IMR-90 (cell line): ENCODE measurements at regions not wholly inside any gene's neighbourhood (a gene's known extent, or its start where the extent isn't known, plus 50 kb on each side); places are given as distances from the start of the nearest gene placed in this dataset.

Experiments
- ATAC-seq: fragments of 200-7000 bp; cut with Tn5 transposase; 2 replicates; pipeline ENCODE4 v1.9.1; 2020; ENCODE audit warnings: low read depth, mild to moderate bottlenecking, moderate library complexity
- BruUV-seq: library from RNA; stranded (reverse); fragments of 400-500 nt; replicated peaks from 2 replicates; lab custom pipeline; 2021; lab: Mats Ljungman, UMichigan
- CTCF ChIA-PET: fragments of 300-600 bp; formaldehyde crosslinking; extraction: SDS; loops from one replicate; lab custom pipeline; 2021; ENCODE audit warnings: antibody characterized with exemption; lab: Yijun Ruan, JAX
- POLR2A ChIA-PET: fragments of 300-600 bp; sonication (Branson Sonifier 250); formaldehyde crosslinking; loops from one replicate; lab custom pipeline; 2022; ENCODE audit warnings: antibody characterized with exemption; ENCODE audit not compliant: unreplicated experiment; lab: Charles Lee
- DNase-seq: peaks from one replicate; pipeline ENCODE4 v3.0.0; 2013
- H2AFZ ChIP-seq: replicated peaks from 2 replicates; pipeline ENCODE3; 2013; ENCODE audit warnings: low read length, mild to moderate bottlenecking; ENCODE audit not compliant: poor library complexity
- H2AK5ac ChIP-seq: 2 replicates; pipeline ENCODE4 v1.6.1; 2013; ENCODE audit warnings: low read depth, low read length, inconsistent platforms
- H2AK9ac ChIP-seq: replicated peaks from 2 replicates; pipeline ENCODE3; 2013; ENCODE audit warnings: mild to moderate bottlenecking, low read depth, low read length, moderate library complexity; ENCODE audit not compliant: poor library complexity
- H2BK120ac ChIP-seq: 2 replicates; pipeline ENCODE4 v1.6.1; 2013; ENCODE audit warnings: low read depth, low read length, inconsistent platforms
- H2BK15ac ChIP-seq: 3 replicates; pipeline ENCODE4 v1.6.1; 2013; ENCODE audit warnings: low read depth, low read length, inconsistent platforms
- H2BK20ac ChIP-seq: 2 replicates; pipeline ENCODE4 v1.6.1; 2013; ENCODE audit warnings: low read depth, mild to moderate bottlenecking, inconsistent platforms, low read length, moderate library complexity
- H2BK5ac ChIP-seq: 2 replicates; pipeline ENCODE4 v1.6.1; 2013; ENCODE audit warnings: mild to moderate bottlenecking, low read depth, low read length, inconsistent platforms; ENCODE audit not compliant: poor library complexity, severe bottlenecking
- H3K14ac ChIP-seq: replicated peaks from 2 replicates; pipeline ENCODE4 v1.6.1; 2013; ENCODE audit warnings: low read depth, low read length, inconsistent platforms
- H3K18ac ChIP-seq: 2 replicates; pipeline ENCODE4 v1.6.1; 2013; ENCODE audit warnings: low read depth, low read length, control low read depth
- H3K23ac ChIP-seq: 2 replicates; pipeline ENCODE4 v1.6.1; 2013; ENCODE audit warnings: low read depth, low read length, inconsistent platforms
- H3K27ac ChIP-seq: 2 replicates; pipeline ENCODE4 v1.5.1; 2013; ENCODE audit warnings: mild to moderate bottlenecking, control low read depth, low read length; ENCODE audit not compliant: insufficient read depth
- H3K27me3 ChIP-seq: 2 replicates; pipeline ENCODE4 v1.6.1; 2013; ENCODE audit warnings: low read length; ENCODE audit not compliant: control insufficient read depth, insufficient read depth
- H3K36me3 ChIP-seq: 2 replicates; pipeline ENCODE4 v1.6.1; 2013; ENCODE audit warnings: low read length, mixed read lengths; ENCODE audit not compliant: control insufficient read depth, insufficient read depth
- H3K4ac ChIP-seq: 2 replicates; pipeline ENCODE4 v1.6.1; 2013; ENCODE audit warnings: low read depth, low read length, inconsistent platforms
- H3K4me1 ChIP-seq: 2 replicates; pipeline ENCODE4 v1.6.1; 2013; ENCODE audit warnings: low read length, mixed read lengths; ENCODE audit not compliant: control insufficient read depth, insufficient read depth
- H3K4me2 ChIP-seq: 2 replicates; pipeline ENCODE4 v1.6.1; 2013; ENCODE audit warnings: low read depth, mild to moderate bottlenecking, control low read depth, low read length, moderate library complexity
- H3K4me3 ChIP-seq: 2 replicates; pipeline ENCODE4 v1.5.1; 2013; ENCODE audit warnings: low read depth, mild to moderate bottlenecking, control low read depth, low read length, moderate library complexity; ENCODE audit not compliant: insufficient read depth
- H3K56ac ChIP-seq: 2 replicates; pipeline ENCODE4 v1.6.1; 2013; ENCODE audit warnings: low read length, inconsistent platforms; ENCODE audit not compliant: insufficient read depth; ENCODE audit errors: extremely low read depth
- H3K79me1 ChIP-seq, 2 experiments: 2 replicates each; pipeline ENCODE4 v1.6.1; 2013; ENCODE audit warnings: low read length in 2 of 2, inconsistent platforms in 1 of 2, low read depth in 1 of 2
- H3K9ac ChIP-seq: 2 replicates; pipeline ENCODE4 v1.6.1; 2013; ENCODE audit warnings: low read depth, low read length, control low read depth
- H3K9me1 ChIP-seq: 2 replicates; pipeline ENCODE4 v1.6.1; 2013; ENCODE audit warnings: low read length, inconsistent platforms; ENCODE audit not compliant: insufficient read depth
- H3K9me3 ChIP-seq: 2 replicates; pipeline ENCODE4 v1.6.1; 2013; ENCODE audit warnings: low read length; ENCODE audit not compliant: control insufficient read depth, insufficient read depth
- H4K20me1 ChIP-seq: 2 replicates; pipeline ENCODE4 v1.6.1; 2013; ENCODE audit warnings: low read length, inconsistent platforms; ENCODE audit not compliant: insufficient read depth
- H4K5ac ChIP-seq: 2 replicates; pipeline ENCODE4 v1.6.1; 2013; ENCODE audit warnings: mild to moderate bottlenecking, low read depth, low read length, control low read depth
- H4K8ac ChIP-seq, 2 experiments: 2 replicates each; pipeline ENCODE4 v1.6.1; 2013; ENCODE audit warnings: low read depth in 2 of 2, low read length in 2 of 2, control low read depth in 1 of 2, inconsistent platforms in 1 of 2
- H4K91ac ChIP-seq: 2 replicates; pipeline ENCODE4 v1.6.1; 2013; ENCODE audit warnings: low read depth, low read length, inconsistent platforms; ENCODE audit not compliant: insufficient read depth
- BHLHE40 ChIP-seq: fragments of 150-350 bp; IDR thresholded peaks from 2 replicates; pipeline ENCODE4 v1.6.1; 2016; ENCODE audit warnings: mild to moderate bottlenecking, low read depth, low read length
- CEBPB ChIP-seq: IDR thresholded peaks from 2 replicates; pipeline ENCODE4 v1.6.1; 2012; ENCODE audit warnings: low read depth, low read length, improper control_type of control experiment
- CHD1 ChIP-seq: IDR thresholded peaks from 2 replicates; pipeline ENCODE4 v1.6.1; 2012; ENCODE audit warnings: low read depth, low read length, improper control_type of control experiment
- CTCF ChIP-seq: conservative IDR thresholded peaks from 2 replicates; pipeline ENCODE4 v1.5.1; 2012; ENCODE audit warnings: mild to moderate bottlenecking, low read depth, low read length, improper control_type of control experiment
- ELK1 ChIP-seq: fragments of 150-350 bp; IDR thresholded peaks from 2 replicates; pipeline ENCODE4 v1.6.1; 2016; ENCODE audit warnings: low read depth, mild to moderate bottlenecking, low read length, moderate library complexity, borderline replicate concordance
- FOS ChIP-seq: fragments of 150-350 bp; IDR thresholded peaks from 2 replicates; pipeline ENCODE4 v1.6.1; 2016; ENCODE audit warnings: low read depth, low read length
- MAFK ChIP-seq: IDR thresholded peaks from 2 replicates; pipeline ENCODE4 v1.6.1; 2012; ENCODE audit warnings: low read depth, low read length, improper control_type of control experiment
- MAZ ChIP-seq: IDR thresholded peaks from 2 replicates; pipeline ENCODE4 v1.6.1; 2012; ENCODE audit warnings: low read depth, mild to moderate bottlenecking, low read length, improper control_type of control experiment, moderate library complexity, borderline replicate concordance
- MXI1 ChIP-seq: IDR thresholded peaks from 2 replicates; pipeline ENCODE4 v1.6.1; 2012; ENCODE audit warnings: low read depth, mild to moderate bottlenecking, low read length, moderate library complexity, borderline replicate concordance
- NFE2L2 ChIP-seq: fragments of 150-350 bp; IDR thresholded peaks from 2 replicates; pipeline ENCODE4 v1.6.1; 2016; ENCODE audit warnings: low read depth, mild to moderate bottlenecking, low read length
- POLR2A ChIP-seq: IDR thresholded peaks from 2 replicates; pipeline ENCODE4 v1.6.1; 2012; ENCODE audit warnings: mild to moderate bottlenecking, low read depth, low read length
- RAD21 ChIP-seq: IDR thresholded peaks from 2 replicates; pipeline ENCODE4 v1.6.1; 2012; ENCODE audit warnings: low read length, improper control_type of control experiment
- RCOR1 ChIP-seq: IDR thresholded peaks from 2 replicates; pipeline ENCODE4 v1.6.1; 2012; ENCODE audit warnings: mild to moderate bottlenecking, low read length, improper control_type of control experiment; ENCODE audit not compliant: insufficient replicate concordance
- RFX5 ChIP-seq: IDR thresholded peaks from 2 replicates; pipeline ENCODE4 v1.8.0; 2012; ENCODE audit warnings: low read depth, mild to moderate bottlenecking, low read length, moderate library complexity
- SMC3 ChIP-seq: fragments of 150-350 bp; IDR thresholded peaks from 2 replicates; pipeline ENCODE4 v1.6.1; 2016; ENCODE audit warnings: low read depth, mild to moderate bottlenecking, antibody characterized with exemption, low read length, moderate library complexity
- USF2 ChIP-seq: fragments of 150-350 bp; IDR thresholded peaks from 2 replicates; pipeline ENCODE4 v1.6.1; 2017; ENCODE audit warnings: mild to moderate bottlenecking, antibody characterized with exemption, low read length, low read depth
- WGBS, 2 experiments: methylation state at CpG; one replicate each; pipeline versions ENCODE4 v1.1.5 to v1.1.7; 2013; ENCODE audit warnings: missing lambda C conversion rate in 2 of 2; ENCODE audit not compliant: insufficient read length in 1 of 2; ENCODE audit errors: extremely low coverage in 2 of 2; 5-methylcytosine and 5-hydroxymethylcytosine counted together
- dilution Hi-C: fragments of 300-500 bp; cut with HindIII; formaldehyde crosslinking; loops from one replicate; pipeline ENCODE4 v1.14.3; 2018; ENCODE audit warnings: low sequenced_read_pairs; ENCODE audit not compliant: unreplicated experiment
- in situ Hi-C: fragments of 300-500 bp; cut with MboI; formaldehyde crosslinking; loops from 3 replicates; pipeline ENCODE4 v1.14.3; 2019; ENCODE audit warnings: low sequenced_read_pairs, inconsistent platforms, mixed read lengths
- intact Hi-C: fragments of 100-400 bp; cut with micrococcal nuclease; formaldehyde crosslinking; loops from 2 replicates; pipeline ENCODE4 v1.10.0; 2022

DNA sequence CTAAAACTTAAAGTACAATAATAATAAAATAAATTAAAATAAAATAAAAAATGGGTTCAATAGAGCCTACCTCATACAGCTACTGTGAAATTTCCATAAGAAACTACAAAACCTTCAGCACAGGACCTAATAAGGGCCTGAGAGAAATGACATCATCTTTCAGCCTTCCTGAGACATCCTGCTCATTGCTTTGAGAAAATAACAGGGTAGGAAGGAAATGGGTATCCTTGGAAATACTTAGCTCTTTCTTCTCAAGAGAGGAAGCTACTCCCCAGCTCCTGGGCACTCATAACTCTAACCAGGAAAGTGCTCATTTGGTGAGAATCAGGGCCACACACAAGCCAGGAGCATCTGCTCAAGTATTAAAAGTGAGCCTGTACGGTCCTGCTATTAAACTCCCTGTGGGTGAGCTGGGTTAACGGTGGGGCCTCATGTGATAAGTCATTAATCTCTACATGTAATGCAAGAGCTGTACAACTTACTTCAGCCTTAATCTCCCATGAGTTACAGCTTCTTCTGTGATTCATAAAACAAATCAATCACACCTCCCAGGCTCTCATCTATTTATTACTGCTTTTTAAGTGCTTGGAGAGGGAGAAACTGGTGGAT, 141.4 kb downstream of the MAFB start:
- no peak overlapping the region for H2BK5ac ChIP-seq
- no peak for DNase-seq
- H3K27ac ChIP-seq, result no peak overlapping the region
- in situ Hi-C loops (no loop called here), dilution Hi-C loops (no loop called here), intact Hi-C loops (no loop called here)
- H3K9me3 ChIP-seq, result no peaks in the 10 kb centered on the region
- no peak overlapping the region for H2BK20ac ChIP-seq
- ATAC-seq, result no peak
- no peak overlapping the region for H2AK9ac ChIP-seq
- no peaks in the 10 kb centered on the region; the same call in 1 of the 2 replicates for H3K9me1 ChIP-seq
- BruUV-seq, result no TSS peak
- no peak overlapping the region for H3K14ac ChIP-seq
- no peaks in the 10 kb centered on the region; the same call in 1 of the 2 replicates for H3K27me3 ChIP-seq
- H4K8ac ChIP-seq, result no peak overlapping the region
- H2BK15ac ChIP-seq, result no peak overlapping the region
- H3K79me1 ChIP-seq, result no peaks in the 10 kb centered on the region
- no peak overlapping the region for H3K23ac ChIP-seq
- no peaks in the 10 kb centered on the region for H3K36me3 ChIP-seq
- no peak overlapping the region for H3K4me2 ChIP-seq
- H4K5ac ChIP-seq, result no peak overlapping the region
- no peaks in the 10 kb centered on the region for H4K20me1 ChIP-seq
- ChIA-PET CTCF (no interaction called here), POLR2A (no interaction called here)
- no peaks in the 10 kb centered on the region for H3K4me1 ChIP-seq
- H4K91ac ChIP-seq, result no peak overlapping the region
- no peak overlapping the region for H3K9ac ChIP-seq
- no peak overlapping the region for H2AK5ac ChIP-seq
- TF ChIP-seq CHD1, result no peak
- TF ChIP-seq SMC3, result no peak
- no peak for TF ChIP-seq RAD21
- TF ChIP-seq ELK1, result no peak
- no peak for TF ChIP-seq RCOR1
- TF ChIP-seq MAFK, result no peak
- TF ChIP-seq MXI1, result no peak
- TF ChIP-seq NFE2L2, result no peak
- TF ChIP-seq BHLHE40, result no peak
- TF ChIP-seq RFX5, result no peak
- TF ChIP-seq USF2, result no peak
- no peak for TF ChIP-seq CTCF
- TF ChIP-seq POLR2A, result no peak
- no peak for TF ChIP-seq MAZ
- TF ChIP-seq CEBPB, result no peak
- no peak for TF ChIP-seq FOS
- no peak overlapping the region for H3K18ac ChIP-seq
- H2BK120ac ChIP-seq, result no peak overlapping the region
- H3K56ac ChIP-seq, result no peak overlapping the region
- no peak overlapping the region for H3K4ac ChIP-seq
- H2AFZ ChIP-seq, result no peak overlapping the region
- no peak overlapping the region for H3K4me3 ChIP-seq
- WGBS, 2 experiments, result no CpG with 5 or more reads among the region's 2 CpGs
